Neuron (in vitro differentiated cells): ENCODE measurements at regions not wholly inside any gene's neighbourhood (a gene's known extent, or its start where the extent isn't known, plus 50 kb on each side); places are given as distances from the start of the nearest gene placed in this dataset.

Source experiments
- H2AFZ ChIP-seq: one replicate; pipeline ENCODE4 v1.6.1; 2013; ENCODE audit warnings: low read depth, mild to moderate bottlenecking, inconsistent platforms, low read length, moderate library complexity
- H3K27me3 ChIP-seq: one replicate; pipeline ENCODE4 v1.6.1; 2013; ENCODE audit warnings: low read length; ENCODE audit not compliant: insufficient read depth
- H3K36me3 ChIP-seq: one replicate; pipeline ENCODE4 v1.6.1; 2013; ENCODE audit warnings: low read length; ENCODE audit not compliant: insufficient read depth
- H3K4me1 ChIP-seq: one replicate; pipeline ENCODE4 v1.6.1; 2013; ENCODE audit warnings: low read length; ENCODE audit not compliant: insufficient read depth
- H3K4me3 ChIP-seq: 2 replicates; pipeline ENCODE4 v1.5.1; 2013; ENCODE audit warnings: mild to moderate bottlenecking, low read length, moderate library complexity
- H3K9me3 ChIP-seq: one replicate; pipeline ENCODE4 v1.6.1; 2013; ENCODE audit warnings: low read length

DNA sequence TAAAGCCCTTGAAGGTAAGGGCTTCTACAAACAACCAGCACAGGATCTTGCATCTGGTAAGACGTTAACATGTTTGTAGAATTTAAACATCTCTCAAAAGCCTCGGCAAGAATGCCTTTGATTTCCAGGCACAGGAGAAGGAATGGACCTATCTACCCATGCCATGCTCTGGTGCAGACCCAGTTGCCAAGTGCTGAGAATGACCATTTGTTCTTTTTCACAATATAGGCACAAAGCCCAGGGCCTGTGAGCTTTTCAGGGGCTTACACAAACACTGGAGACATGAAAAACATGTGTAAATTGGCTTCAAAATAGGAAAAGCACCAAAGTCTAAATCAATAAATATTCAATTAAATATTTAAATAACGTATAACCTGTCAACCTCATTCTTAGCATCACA is 266.9 kb upstream of the TTC14 start:
- Histone ChIP-seq H3K27me3 (no peaks in the 10 kb centered on the region), H2AFZ (no peak overlapping the region), H3K4me3 (no peak overlapping the region), H3K4me1 (no peaks in the 10 kb centered on the region), H3K36me3 (no peaks in the 10 kb centered on the region), H3K9me3 (no peaks in the 10 kb centered on the region)

DNA sequence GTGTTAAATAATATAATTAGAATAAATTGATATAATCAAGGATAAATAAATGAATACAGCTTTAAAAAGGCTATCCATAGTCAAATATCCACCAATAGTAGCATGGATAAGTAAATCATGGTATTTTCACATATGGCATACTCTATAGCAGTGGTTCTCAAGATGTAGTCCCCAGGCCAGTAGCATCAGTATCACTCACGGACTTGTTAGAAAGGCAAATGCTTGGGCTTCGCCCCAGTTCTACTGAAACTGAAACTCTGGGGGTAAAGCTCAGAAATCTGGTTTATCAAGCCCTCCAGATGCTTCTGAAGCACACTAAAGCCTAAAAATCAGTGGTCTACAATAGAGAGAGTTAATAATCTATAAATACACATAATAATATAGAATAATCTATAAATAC is 261.6 kb upstream of the TTC14 start:
- H3K4me3 ChIP-seq = no peak overlapping the region
- no peaks in the 10 kb centered on the region for H3K36me3 ChIP-seq
- no peaks in the 10 kb centered on the region for H3K9me3 ChIP-seq
- H2AFZ ChIP-seq = no peak overlapping the region
- H3K4me1 ChIP-seq = no peaks in the 10 kb centered on the region
- H3K27me3 ChIP-seq = no peaks in the 10 kb centered on the region

DNA sequence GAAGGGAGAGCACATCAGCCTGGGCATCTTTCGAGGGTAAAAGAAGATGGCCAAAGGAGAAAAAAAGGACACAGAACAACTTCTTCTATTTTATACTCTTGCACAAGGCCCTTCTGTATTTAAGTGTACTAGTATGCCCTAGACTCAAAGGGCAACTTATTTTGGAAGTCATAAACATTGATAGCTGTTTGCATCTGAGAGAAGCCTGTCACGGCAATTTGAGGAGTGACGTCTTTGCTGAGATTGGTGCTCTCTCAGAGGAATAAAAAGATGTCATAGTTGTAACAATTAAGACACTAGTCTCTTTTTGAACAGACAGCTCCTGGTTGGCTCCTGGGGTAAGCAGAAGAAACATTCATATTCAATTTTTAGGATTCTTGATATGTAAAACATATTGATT is 260.4 kb upstream of the TTC14 start:
- Histone ChIP-seq H3K4me1 (no peaks in the 10 kb centered on the region), H3K36me3 (no peaks in the 10 kb centered on the region), H3K4me3 (no peak overlapping the region), H3K9me3 (no peaks in the 10 kb centered on the region), H3K27me3 (no peaks in the 10 kb centered on the region), H2AFZ (no peak overlapping the region)

DNA sequence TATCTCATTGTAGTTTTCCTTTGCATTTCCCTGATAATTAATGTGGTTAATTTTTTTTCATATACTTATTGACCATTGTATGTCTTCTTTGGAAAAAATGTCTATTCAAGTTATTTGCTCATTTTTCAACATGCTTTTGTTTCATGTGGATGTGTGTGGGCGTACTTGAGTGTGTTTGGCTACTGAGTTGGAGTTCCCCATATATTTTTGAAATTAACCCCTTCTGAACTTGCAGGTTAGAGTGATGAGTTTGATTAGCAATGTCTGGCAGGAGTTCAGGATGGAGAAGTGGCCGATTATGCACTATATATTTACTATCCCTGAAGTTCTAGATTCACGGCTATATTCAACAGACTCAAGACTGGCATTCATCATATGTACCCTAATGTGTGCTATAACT is 250.4 kb upstream of the TTC14 start:
- H3K27me3 ChIP-seq = no peaks in the 10 kb centered on the region

DNA sequence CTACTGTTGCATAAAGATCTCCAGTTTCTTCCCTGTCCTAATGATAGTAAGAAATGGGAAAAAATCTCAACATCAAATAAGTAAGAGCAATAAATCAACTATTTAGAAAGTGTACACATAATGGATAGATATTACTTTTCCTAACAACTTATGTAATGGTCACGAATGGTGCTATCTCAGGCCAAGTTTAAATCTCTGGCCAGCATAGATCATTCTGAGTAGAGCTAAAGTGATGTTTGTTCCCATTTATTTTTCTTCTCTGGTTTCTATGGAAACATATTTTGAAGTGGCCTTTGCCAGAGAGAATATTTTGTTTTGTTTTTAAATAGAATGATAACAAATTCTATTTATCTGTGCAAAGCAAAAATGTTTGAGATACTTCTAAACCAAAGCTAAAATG is 249.7 kb upstream of the TTC14 start:
- Histone ChIP-seq H3K27me3 (no peaks in the 10 kb centered on the region), H3K4me3 (no peak overlapping the region), H2AFZ (no peak overlapping the region), H3K36me3 (no peaks in the 10 kb centered on the region), H3K9me3 (no peaks in the 10 kb centered on the region), H3K4me1 (no peaks in the 10 kb centered on the region)

More for the DNA sequence above, 250.4 kb upstream of the TTC14 start:
- no peaks in the 10 kb centered on the region for H3K36me3 ChIP-seq
- no peaks in the 10 kb centered on the region for H3K9me3 ChIP-seq
- no peak overlapping the region for H2AFZ ChIP-seq
- H3K4me3 ChIP-seq = no peak overlapping the region
- no peaks in the 10 kb centered on the region for H3K4me1 ChIP-seq

DNA sequence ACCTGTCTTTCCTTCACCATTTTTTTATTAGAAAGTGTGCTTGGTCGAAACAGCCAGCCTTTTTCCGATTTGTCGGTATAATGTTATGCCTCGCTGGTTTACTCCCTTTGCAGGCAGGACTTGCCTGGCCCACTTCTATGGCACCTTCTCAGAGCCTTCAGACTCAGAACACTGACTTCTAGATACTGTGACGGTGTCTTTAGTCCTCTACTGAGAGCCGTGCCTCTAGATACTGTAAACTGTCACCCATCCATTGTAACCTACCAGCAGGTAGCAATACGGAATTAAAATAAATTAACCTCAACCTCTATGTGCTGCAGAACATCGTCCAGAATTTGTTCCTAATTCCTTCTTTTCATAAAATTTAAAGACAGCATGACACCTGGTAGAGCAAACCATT is 247.7 kb upstream of the TTC14 start:
- Histone ChIP-seq H3K9me3 (no peaks in the 10 kb centered on the region), H3K36me3 (no peaks in the 10 kb centered on the region), H3K4me3 (no peak overlapping the region), H3K27me3 (no peaks in the 10 kb centered on the region), H3K4me1 (no peaks in the 10 kb centered on the region), H2AFZ (no peak overlapping the region)

DNA sequence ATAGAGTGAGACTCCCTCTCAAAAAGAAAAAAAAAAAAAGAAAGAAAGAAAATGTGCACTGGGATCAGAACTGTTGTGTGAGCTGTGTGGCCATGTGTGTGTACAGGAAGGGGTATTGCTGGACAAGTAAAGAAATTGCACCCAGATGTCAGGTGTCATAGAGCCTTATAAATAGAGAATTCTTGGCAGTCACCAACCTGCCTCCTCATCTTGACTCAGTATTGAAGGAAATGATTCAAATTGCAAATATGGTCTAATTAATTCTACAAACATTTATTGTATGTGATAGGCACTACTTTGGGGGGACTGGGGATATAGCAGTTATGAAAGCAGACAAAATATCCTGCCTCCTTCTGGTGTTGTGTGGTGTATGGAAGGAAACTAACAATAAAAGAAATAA is 243.8 kb upstream of the TTC14 start:
- no peaks in the 10 kb centered on the region for H3K36me3 ChIP-seq
- no peaks in the 10 kb centered on the region for H3K27me3 ChIP-seq
- no peak overlapping the region for H2AFZ ChIP-seq
- H3K4me3 ChIP-seq = no peak overlapping the region
- H3K4me1 ChIP-seq = no peaks in the 10 kb centered on the region
- no peaks in the 10 kb centered on the region for H3K9me3 ChIP-seq

DNA sequence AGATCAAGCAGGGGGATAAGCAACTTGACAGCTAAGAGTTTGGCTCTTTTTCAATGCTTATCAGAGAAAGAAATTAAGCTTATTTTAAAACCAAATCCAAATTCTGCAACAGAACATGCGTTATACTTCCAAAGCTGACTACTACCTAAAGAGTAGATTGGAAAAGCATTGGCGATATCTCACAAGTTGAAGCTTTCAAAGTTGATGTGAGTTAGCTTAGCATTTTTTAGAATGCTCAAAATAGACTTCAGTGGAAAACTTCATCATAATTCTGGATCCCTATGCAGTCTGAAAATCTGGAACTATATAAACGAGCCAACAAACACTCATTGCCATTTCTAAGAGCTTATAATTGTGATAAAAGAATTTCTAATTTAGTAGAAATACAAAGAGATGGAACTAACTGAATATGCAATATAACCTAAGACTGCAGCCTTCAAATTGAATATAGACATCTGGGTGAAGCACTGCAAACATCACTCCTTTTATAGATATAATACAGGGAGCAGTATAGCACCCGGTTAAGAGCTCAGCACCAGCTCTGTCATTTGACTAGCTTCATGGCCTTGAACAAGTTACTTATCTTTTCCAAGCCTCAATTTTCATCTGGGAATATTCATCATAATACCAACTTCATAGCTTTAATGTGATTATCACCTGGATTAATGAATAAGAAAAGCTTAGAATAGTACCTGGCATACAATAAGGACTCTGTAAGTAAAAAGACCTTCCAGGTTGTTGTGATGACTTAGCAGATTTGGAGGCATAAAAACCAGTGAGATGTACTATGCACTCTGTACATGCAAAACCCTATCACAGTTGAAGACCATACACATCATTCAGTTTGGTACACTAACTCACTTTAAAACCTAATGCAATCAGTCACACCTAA is 242.7 kb upstream of the TTC14 start:
- Histone ChIP-seq H3K4me3 (no peak overlapping the region), H3K4me1 (no peaks in the 10 kb centered on the region), H3K27me3 (no peaks in the 10 kb centered on the region), H2AFZ (no peak overlapping the region), H3K9me3 (no peaks in the 10 kb centered on the region), H3K36me3 (no peaks in the 10 kb centered on the region)

DNA sequence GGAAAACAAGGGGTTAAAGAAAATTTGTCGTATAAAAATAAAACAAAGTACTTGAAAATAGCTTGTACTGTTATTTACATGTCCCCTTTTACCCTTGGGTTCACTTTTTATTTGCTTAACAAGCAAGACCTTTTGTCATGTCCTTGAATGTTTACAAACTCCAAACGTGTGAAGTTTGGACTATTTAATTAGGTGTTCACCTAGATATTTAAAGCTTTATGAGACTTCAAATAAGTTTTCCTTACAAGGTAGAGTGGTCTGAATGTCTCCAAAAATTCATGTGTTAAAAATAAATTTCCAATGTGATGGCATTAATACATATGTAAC is 242.0 kb upstream of the TTC14 start:
- no peaks in the 10 kb centered on the region for H3K27me3 ChIP-seq

DNA sequence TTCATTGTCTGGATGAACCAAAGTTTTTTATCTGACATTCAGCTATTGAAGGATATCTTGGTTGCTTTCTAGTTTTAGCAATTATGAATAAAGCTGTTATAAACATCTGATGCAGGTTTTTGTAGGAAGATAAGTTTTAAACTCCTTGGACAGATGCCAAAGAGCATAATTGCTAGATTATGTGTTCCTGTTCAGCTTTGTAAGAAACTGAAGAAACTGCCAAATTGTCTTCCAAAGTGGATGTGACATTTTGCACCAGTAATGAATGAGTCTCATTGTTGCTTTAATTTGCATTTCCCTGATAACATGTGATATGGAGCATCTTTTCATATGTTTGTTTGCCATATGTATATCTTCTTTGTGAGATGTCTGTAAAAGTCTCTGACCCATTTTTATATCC is 239.9 kb upstream of the TTC14 start:
- Histone ChIP-seq H3K36me3 (no peaks in the 10 kb centered on the region), H3K9me3 (no peaks in the 10 kb centered on the region), H3K27me3 (no peaks in the 10 kb centered on the region), H3K4me3 (no peak overlapping the region), H3K4me1 (no peaks in the 10 kb centered on the region), H2AFZ (no peak overlapping the region)

More for the DNA sequence above, 242.0 kb upstream of the TTC14 start:
- Histone ChIP-seq H3K36me3 (no peaks in the 10 kb centered on the region), H3K9me3 (no peaks in the 10 kb centered on the region), H3K4me3 (no peak overlapping the region), H2AFZ (no peak overlapping the region), H3K4me1 (no peaks in the 10 kb centered on the region)

DNA sequence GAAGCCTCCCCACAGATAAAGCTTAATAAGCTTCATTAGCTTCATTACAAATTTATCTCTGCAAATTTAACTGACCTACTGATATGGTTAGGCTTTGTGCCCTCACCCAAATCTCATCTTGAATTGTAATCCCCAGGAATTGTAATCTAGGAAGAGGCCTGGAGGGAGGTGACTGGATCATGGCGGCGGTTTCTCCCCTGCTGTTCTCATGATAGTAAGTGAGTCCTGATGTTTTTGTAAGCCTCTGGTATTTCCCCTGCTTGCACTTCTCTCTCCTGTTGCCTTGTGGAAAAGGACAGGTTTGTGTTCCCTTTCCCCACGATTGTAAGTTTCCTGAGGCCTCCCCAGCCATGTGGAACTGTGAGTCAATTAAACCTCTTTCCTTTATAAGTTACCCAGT is 226.1 kb upstream of the TTC14 start:
- no peaks in the 10 kb centered on the region for H3K4me1 ChIP-seq
- H3K36me3 ChIP-seq = no peaks in the 10 kb centered on the region
- H2AFZ ChIP-seq = no peak overlapping the region
- no peaks in the 10 kb centered on the region for H3K27me3 ChIP-seq
- H3K9me3 ChIP-seq = no peaks in the 10 kb centered on the region
- no peak overlapping the region for H3K4me3 ChIP-seq

DNA sequence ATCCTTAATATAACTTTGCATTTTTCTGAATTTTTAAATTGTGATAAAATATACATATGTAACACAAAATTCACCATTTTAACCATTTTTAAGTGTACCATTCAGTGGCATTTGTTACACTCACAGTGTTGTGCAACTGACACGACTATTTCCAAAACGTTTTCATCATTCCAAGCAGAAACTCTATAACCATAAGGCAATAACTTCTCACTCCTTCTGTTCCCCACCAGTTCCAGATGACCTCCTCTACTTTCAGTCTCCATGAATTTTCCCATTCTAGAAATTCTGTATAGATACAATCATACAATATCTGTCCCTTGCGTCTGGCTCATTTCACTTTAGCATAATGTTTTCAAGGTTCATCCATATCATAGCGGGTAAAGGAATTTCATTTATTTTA is 223.5 kb upstream of the TTC14 start:
- no peak overlapping the region for H3K4me3 ChIP-seq
- H3K9me3 ChIP-seq = no peaks in the 10 kb centered on the region
- H3K4me1 ChIP-seq = peaks cover 3% of the 10 kb centered on the region
- no peaks in the 10 kb centered on the region for H3K27me3 ChIP-seq
- no peaks in the 10 kb centered on the region for H3K36me3 ChIP-seq
- H2AFZ ChIP-seq = no peak overlapping the region

DNA sequence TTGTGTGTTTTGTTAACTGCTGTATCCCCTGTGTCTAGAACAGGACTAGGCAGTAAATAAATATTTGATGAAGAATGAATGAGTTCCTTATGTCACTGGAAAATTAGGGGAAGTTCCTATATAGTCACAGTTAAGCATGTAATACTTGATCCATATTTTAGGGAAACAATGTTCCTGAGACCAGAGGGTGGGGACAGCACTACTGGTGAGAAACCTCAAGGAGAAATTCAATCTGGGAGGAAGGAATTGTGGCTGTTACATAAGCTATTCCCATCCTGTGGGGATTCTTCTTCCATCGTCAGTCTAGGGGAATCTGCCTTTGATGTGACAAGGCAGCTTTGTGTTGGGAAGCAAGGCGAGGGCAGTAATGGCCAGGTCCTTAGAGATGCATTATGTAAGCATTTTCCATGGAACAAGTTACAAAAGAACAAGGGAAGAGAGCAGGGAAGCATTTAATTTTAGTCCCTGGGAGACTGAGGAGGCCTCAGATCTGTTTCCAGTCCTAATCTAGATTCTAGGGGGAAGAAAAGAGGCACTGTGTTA is 219.3 kb upstream of the TTC14 start:
- Histone ChIP-seq H3K27me3 (no peaks in the 10 kb centered on the region), H3K36me3 (no peaks in the 10 kb centered on the region), H2AFZ (no peak overlapping the region), H3K9me3 (no peaks in the 10 kb centered on the region), H3K4me1 (peaks cover 3% of the 10 kb centered on the region), H3K4me3 (no peak overlapping the region)
